ENCODE measurements at regions not wholly inside any gene's neighbourhood (a gene's known extent, or its start where the extent isn't known, plus 50 kb on each side); places are given as distances from the start of the nearest gene placed in this dataset.

DNA sequence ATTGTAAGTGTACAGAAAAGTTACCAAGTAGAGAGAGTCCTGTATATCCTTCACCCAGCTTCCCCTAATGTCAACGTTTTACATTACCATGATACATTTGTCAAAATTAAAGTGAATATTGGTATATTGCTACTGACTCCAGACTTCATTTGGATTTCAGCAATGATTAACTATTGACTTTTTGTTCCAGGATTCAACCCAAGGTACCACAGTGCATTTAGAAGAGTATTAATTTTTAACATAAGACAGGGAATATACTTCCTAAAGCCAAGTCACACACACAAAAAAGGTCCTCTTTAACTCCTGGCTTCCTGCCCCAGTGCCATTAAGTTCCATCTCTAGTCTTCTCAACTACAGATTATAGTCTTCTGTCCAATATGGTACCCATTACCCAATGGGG lies 75.5 kb upstream of the RBM19 start:
- H3K4me3 ChIP-seq: no peak overlapping the region
- ATAC-seq (no peak), DNase-seq (no peak)
- H3K27ac ChIP-seq: no peak overlapping the region
- H3K4me1 ChIP-seq: no peaks in the 10 kb centered on the region
- H3K27me3 ChIP-seq: peaks cover 0 to 39% (median 16%) of the 10 kb centered on the region in 7 donors
- TF ChIP-seq, protein P1, sequence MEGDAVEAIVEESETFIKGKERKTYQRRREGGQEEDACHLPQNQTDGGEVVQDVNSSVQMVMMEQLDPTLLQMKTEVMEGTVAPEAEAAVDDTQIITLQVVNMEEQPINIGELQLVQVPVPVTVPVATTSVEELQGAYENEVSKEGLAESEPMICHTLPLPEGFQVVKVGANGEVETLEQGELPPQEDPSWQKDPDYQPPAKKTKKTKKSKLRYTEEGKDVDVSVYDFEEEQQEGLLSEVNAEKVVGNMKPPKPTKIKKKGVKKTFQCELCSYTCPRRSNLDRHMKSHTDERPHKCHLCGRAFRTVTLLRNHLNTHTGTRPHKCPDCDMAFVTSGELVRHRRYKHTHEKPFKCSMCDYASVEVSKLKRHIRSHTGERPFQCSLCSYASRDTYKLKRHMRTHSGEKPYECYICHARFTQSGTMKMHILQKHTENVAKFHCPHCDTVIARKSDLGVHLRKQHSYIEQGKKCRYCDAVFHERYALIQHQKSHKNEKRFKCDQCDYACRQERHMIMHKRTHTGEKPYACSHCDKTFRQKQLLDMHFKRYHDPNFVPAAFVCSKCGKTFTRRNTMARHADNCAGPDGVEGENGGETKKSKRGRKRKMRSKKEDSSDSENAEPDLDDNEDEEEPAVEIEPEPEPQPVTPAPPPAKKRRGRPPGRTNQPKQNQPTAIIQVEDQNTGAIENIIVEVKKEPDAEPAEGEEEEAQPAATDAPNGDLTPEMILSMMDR (IDR thresholded peaks at IDR 0.05): no peak
- no peaks in the 10 kb centered on the region for H3K36me3 ChIP-seq
- intact Hi-C loops (cut with DNase I): no loop called here
- H3K9me3 ChIP-seq: no peaks in the 10 kb centered on the region
- WGBS, 2 donors: 63 to 80% methylated on average over 1 of the region's 1 CpG

DNA sequence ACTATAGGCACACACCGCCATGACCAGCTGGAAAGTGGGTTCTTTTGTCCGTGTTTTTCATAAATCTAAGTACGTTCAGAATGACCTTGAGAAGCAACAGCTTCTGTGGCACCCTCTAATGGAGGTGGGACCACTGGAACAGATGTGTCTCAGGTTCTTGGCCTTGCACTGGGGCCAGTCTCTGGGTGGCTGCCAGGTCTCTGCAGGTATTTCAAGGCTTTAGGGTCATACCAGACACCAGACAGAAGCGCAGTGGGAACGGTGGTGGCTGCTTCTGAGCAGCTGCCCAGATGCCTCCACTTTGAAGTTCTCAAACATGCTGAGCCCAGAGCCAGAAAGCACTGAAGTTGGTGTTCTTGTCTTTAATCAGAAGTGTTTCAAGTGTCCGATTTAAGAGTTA lies 75.0 kb upstream of the RBM19 start:
- Histone ChIP-seq H3K27me3 (peaks cover 0 to 42% (median 12%) of the 10 kb centered on the region in 7 donors), H3K36me3 (no peaks in the 10 kb centered on the region), H3K9me3 (no peaks in the 10 kb centered on the region), H3K27ac (no peak overlapping the region), H3K4me3 (no peak overlapping the region), H3K4me1 (no peaks in the 10 kb centered on the region)
- WGBS, 2 donors: 81 to 87% methylated on average over 6 of the region's 6 CpGs
- intact Hi-C loops (cut with DNase I): no loop called here
- ATAC-seq (no peak), DNase-seq (no peak)
- TF ChIP-seq, protein P1 (IDR thresholded peaks at IDR 0.05): no peak

DNA sequence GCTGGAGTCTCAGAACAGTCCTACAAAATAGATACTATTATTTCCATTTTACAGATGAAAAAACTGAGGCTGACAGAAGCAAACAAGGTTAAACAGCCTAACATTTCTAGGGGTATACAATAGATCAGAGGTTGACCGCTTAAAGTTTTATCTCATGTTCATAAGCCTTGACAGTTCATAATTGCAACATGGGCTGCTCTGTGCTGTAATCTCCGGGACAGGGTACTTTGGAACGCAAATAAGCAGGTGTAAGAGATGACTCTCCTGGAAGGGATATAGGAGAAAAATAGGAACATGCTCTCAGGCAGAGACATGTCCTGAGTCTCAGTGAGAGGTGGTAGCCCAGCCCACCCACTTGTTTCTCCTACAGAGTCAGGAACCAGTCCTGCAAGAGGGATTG lies 72.8 kb upstream of the RBM19 start:
- H3K4me1 ChIP-seq: no peaks in the 10 kb centered on the region
- H3K9me3 ChIP-seq: no peaks in the 10 kb centered on the region
- no peak overlapping the region for H3K4me3 ChIP-seq
- TF ChIP-seq, protein P1 (IDR thresholded peaks at IDR 0.05): no peak
- H3K27me3 ChIP-seq: peaks cover 0 to 39% (median 7%) of the 10 kb centered on the region in 7 donors
- WGBS, 2 donors: 87 to 95% methylated on average over 3 of the region's 3 CpGs
- H3K27ac ChIP-seq: no peak overlapping the region
- no peak for ATAC-seq
- intact Hi-C loops (cut with DNase I): no loop called here
- no peak for DNase-seq
- no peaks in the 10 kb centered on the region for H3K36me3 ChIP-seq

DNA sequence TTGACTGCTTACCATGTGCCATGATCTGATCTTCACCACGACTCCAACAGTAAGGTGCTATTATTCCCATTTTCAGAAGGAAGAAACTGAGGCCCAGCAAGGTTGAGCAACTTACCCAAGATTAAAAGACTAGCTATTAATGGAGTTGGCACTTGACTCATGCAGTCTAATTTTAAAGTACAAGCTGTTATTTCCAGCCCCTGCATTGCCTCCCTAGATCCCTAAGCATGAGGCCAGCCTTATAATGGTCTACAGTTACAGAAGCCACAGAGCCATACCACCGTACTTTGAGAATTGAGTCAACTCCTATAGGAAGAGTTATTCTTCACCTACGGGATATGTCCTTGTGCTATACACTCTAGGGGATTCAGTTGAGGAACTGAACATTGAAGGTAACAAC lies 66.7 kb upstream of the RBM19 start:
- H3K9me3 ChIP-seq: peaks cover 0 to 3% (median 0%) of the 10 kb centered on the region in 11 donors
- ATAC-seq: peak in 2 of 8 donors; percentile 47 to 52

More for the DNA sequence above, 66.7 kb upstream of the RBM19 start:
- TF ChIP-seq, protein P1 (IDR thresholded peaks at IDR 0.05): no peak
- Histone ChIP-seq H3K27me3 (peaks cover 0 to 42% (median 9%) of the 10 kb centered on the region in 7 donors), H3K36me3 (no peaks in the 10 kb centered on the region), H3K27ac (no peak overlapping the region), H3K4me1 (no peaks in the 10 kb centered on the region), H3K4me3 (no peak overlapping the region)
- DNase-seq: no peak
- WGBS, 2 donors: 87 to 88% methylated on average over 3 of the region's 3 CpGs
- intact Hi-C loops (cut with DNase I): no loop called here
